ENCODE measurements at regions not wholly inside any gene's neighbourhood (a gene's known extent, or its start where the extent isn't known, plus 50 kb on each side); places are given as distances from the start of the nearest gene placed in this dataset.
"Not testable (repeated sequence)": the region's sequence is repeated elsewhere in the genome, so short reads cannot be mapped to it uniquely, and the experiment has no call there.

DNA sequence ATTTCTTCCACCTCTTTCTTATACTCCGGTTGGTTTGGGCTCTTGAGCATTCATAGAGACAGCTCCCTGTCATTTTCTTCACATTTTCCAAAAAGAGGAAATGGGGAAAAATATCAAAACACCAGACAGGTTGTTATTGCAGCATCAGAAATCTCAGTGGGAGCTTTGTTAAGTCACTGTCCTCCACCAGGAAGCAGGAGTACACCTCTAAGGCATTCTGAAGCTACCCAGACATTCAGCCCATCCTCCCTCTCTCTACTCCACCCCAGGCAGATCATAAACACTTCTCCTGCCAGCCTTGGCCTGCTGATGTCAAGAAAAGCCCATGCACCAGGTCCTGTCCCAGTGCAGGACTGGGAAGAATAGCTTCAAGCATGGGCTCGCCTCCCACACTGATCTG, 1198.3 kb downstream of the VRK1 start:
- H3K9me3 ChIP-seq = no peaks in the 10 kb centered on the region
- no peaks in the 10 kb centered on the region for H3K36me3 ChIP-seq
- no peak overlapping the region for H3K4me3 ChIP-seq
- no peak overlapping the region for H3K27ac ChIP-seq
- DNase-seq (ENCODE audit: low spot score in 2 of 2) = no peak
- H3K27me3 ChIP-seq = no peaks in the 10 kb centered on the region
- H3K4me1 ChIP-seq = no peaks in the 10 kb centered on the region
- TF ChIP-seq POLR2A (IDR thresholded peaks at IDR 0.05) (no peak), POLR2AphosphoS5 (IDR thresholded peaks at IDR 0.05) (no peak)
- TF ChIP-seq, protein P1, sequence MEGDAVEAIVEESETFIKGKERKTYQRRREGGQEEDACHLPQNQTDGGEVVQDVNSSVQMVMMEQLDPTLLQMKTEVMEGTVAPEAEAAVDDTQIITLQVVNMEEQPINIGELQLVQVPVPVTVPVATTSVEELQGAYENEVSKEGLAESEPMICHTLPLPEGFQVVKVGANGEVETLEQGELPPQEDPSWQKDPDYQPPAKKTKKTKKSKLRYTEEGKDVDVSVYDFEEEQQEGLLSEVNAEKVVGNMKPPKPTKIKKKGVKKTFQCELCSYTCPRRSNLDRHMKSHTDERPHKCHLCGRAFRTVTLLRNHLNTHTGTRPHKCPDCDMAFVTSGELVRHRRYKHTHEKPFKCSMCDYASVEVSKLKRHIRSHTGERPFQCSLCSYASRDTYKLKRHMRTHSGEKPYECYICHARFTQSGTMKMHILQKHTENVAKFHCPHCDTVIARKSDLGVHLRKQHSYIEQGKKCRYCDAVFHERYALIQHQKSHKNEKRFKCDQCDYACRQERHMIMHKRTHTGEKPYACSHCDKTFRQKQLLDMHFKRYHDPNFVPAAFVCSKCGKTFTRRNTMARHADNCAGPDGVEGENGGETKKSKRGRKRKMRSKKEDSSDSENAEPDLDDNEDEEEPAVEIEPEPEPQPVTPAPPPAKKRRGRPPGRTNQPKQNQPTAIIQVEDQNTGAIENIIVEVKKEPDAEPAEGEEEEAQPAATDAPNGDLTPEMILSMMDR (IDR thresholded peaks at IDR 0.05) = no peak
- intact Hi-C loops (cut with DNase I; ENCODE audit: low total_unique reads) = no loop called here

DNA sequence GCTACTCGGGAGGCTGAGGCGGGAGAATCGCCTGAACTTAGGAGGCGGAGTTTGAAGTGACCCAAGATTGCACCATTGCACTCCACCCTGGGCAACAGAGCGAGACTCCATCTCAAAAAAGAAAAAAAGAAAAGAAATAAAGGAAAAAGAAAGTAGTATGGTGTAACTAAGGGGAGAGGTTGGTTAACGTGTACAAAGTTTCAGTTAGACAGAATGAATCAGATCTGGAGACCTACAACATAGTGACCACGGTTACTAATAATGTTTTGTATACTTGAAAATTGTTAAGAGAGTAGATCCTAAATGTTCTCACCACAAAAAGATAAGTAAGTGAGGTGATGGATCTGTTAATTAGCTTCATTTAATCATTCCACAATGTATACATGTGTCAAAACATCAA, 1208.8 kb downstream of the VRK1 start:
- no peaks in the 10 kb centered on the region for H3K9me3 ChIP-seq
- H3K36me3 ChIP-seq = no peaks in the 10 kb centered on the region
- H3K27me3 ChIP-seq = no peaks in the 10 kb centered on the region
- DNase-seq (ENCODE audit: low spot score in 2 of 2) = no peak
- H3K4me3 ChIP-seq = no peak overlapping the region
- intact Hi-C loops (cut with DNase I; ENCODE audit: low total_unique reads) = no loop called here
- TF ChIP-seq POLR2A (IDR thresholded peaks at IDR 0.05) = no peak
- TF ChIP-seq, protein P1 (IDR thresholded peaks at IDR 0.05) = no peak
- TF ChIP-seq POLR2AphosphoS5 (IDR thresholded peaks at IDR 0.05) = no peak
- no peak overlapping the region for H3K27ac ChIP-seq
- no peaks in the 10 kb centered on the region for H3K4me1 ChIP-seq

DNA sequence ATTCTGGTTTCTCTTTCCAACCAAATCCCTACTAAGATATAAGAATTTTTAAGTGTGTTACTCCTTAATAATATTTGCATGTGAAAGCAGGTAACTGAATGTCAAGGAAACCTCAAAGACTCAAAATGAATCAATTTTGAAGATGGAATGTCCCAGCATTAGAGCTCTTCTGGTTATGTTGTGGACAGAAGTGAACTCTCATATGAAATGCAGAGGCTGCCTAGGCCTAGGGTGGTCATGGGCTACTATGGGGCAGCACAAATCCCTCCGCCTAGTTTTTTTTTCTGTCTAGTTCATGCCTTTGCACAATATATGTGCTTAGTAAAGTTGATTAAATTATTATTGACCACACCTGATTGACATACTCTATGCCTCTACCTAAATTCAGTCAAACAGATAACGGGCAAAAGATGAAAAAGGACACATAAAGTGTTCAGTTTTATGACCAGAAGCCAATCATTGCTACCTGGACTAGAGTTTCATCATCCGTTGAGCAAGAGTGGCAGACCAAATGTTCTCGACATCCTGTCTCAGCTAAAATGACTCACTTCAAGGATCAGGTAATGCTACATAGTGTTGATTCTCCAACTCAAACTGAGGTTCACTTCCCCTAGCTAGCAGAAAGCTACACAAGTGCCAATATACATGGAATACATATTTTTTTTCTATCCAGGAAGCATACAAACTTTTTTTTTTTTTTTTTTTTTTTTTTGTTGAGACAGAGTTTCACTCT, 1211.4 kb downstream of the VRK1 start:
- Histone ChIP-seq H3K4me1 (no peaks in the 10 kb centered on the region), H3K9me3 (no peaks in the 10 kb centered on the region), H3K27ac (no peak overlapping the region), H3K27me3 (no peaks in the 10 kb centered on the region), H3K4me3 (no peak overlapping the region), H3K36me3 (no peaks in the 10 kb centered on the region)
- no peak for TF ChIP-seq POLR2AphosphoS5 (IDR thresholded peaks at IDR 0.05)
- no peak for TF ChIP-seq POLR2A (IDR thresholded peaks at IDR 0.05)
- TF ChIP-seq, protein P1 (IDR thresholded peaks at IDR 0.05) = no peak
- DNase-seq (ENCODE audit: low spot score in 2 of 2) = no peak
- intact Hi-C loops (cut with DNase I; ENCODE audit: low total_unique reads) = no loop called here

DNA sequence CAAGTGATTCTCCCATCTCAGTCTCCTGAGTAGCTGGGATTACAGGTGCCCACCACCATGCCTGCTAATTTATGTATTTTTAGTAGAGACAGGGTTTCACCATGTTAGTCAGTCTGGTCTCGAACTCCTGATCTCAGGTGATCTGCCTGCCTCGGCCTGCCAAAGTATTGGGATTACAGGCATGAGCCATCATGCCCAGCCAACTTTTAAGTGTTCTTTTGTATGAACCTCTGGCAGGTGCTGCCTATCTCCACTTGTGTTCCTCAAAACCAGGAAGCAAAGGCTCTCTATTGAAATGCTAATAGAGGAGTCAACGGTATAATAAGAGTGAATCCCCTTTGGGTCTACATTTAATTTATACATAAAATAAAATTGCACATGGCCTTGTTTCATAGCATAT, 1212.0 kb downstream of the VRK1 start:
- H3K27ac ChIP-seq; H3K27me3 ChIP-seq; DNase-seq (ENCODE audit: low spot score in 2 of 2); H3K9me3 ChIP-seq; H3K36me3 ChIP-seq; intact Hi-C loops (cut with DNase I; ENCODE audit: low total_unique reads); H3K4me1 ChIP-seq; H3K4me3 ChIP-seq: not testable (repeated sequence)

DNA sequence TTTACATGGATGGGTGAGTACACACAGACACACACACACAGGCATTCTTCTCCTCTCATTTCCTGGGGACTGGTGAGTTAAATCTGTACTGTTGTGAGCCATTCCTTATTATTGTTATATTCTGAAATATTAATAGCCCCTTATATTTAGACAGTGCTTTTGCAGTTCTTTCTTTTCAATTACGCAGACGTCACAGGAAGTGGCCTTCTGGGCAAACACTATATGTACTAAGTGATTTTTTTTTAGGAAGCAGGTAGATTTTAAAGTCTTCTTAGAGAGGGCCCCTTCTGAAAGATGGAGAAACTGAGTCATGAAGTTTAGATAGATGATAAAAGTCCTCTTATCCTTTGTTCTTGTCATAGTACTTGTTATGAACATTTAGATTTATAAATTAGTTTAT, 1213.6 kb downstream of the VRK1 start:
- Histone ChIP-seq H3K9me3 (no peaks in the 10 kb centered on the region), H3K27me3 (no peaks in the 10 kb centered on the region), H3K4me1 (no peaks in the 10 kb centered on the region), H3K36me3 (no peaks in the 10 kb centered on the region), H3K27ac (no peak overlapping the region), H3K4me3 (no peak overlapping the region)
- no peak for TF ChIP-seq POLR2A (IDR thresholded peaks at IDR 0.05)
- TF ChIP-seq, protein P1 (IDR thresholded peaks at IDR 0.05) = no peak
- TF ChIP-seq POLR2AphosphoS5 (IDR thresholded peaks at IDR 0.05) = no peak
- intact Hi-C loops (cut with DNase I; ENCODE audit: low total_unique reads) = no loop called here
- DNase-seq (ENCODE audit: low spot score in 2 of 2) = no peak

All from breast epithelium (tissue), 4 donors.